ENCODE measurements at regions not wholly inside any gene's neighbourhood (a gene's known extent, or its start where the extent isn't known, plus 50 kb on each side); places are given as distances from the start of the nearest gene placed in this dataset.

DNA sequence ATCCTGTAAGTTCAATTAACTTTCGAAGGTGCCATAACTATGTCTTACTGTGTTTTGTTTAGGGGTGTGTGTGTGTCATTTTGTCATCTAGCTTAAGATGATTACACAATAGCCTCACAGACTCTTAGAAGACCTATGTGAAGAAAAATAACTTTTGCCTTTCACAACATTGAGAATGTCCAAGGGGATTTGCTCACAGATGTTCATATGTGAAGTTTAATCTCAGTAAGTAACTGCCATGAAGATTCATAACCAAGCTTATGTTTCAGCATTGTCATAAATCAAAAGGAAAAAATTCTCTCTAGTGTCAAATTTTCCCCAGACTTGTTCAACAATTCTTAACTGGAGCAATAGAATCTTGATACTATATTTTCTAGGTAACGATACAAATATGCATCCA lies 226.1 kb upstream of the PRKD1 start:
- H3K9me3 ChIP-seq (ENCODE audit: control insufficient read depth, insufficient read depth, low read depth, low read length) = no peaks in the 10 kb centered on the region
- no peak for DNase-seq (ENCODE audit: low read depth in 2 of 2)
- no peak overlapping the region for H3K27ac ChIP-seq (ENCODE audit: insufficient read depth, low read length)

DNA sequence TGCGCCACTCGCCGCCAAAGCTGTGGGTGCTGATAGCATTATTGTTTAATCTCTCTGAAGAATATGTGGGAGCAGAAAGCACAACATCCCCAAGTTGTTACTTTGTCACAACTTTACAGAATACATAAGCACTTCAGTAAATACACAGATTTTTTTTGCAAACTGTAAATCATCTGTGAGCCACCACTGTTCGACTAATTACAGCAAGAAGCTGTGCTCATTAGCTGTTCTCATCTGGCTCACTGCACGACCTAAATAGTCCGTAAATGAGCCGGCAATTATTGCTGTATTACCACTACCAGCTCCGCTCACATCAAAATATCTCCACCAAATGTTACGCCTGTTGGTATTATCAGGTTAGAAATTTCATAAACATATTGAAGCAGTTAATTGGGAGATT lies 228.9 kb upstream of the PRKD1 start:
- Histone ChIP-seq H3K4me1 (ENCODE audit: control insufficient read depth, extremely low read depth, insufficient read depth, low read length) (no peaks in the 10 kb centered on the region), H3K9me3 (ENCODE audit: control insufficient read depth, insufficient read depth, low read depth, low read length) (no peaks in the 10 kb centered on the region), H2AFZ (ENCODE audit: low read length) (no peak overlapping the region), H3K4me3 (replicated peaks in 1 of 4; ENCODE audit: control extremely low read depth in 1 of 4, insufficient read depth in 1 of 4, low read depth in 3 of 4, low read length in 4 of 4) (no peak overlapping the region), H3K27ac (ENCODE audit: insufficient read depth, low read length) (no peak overlapping the region), H3K4me2 (ENCODE audit: extremely low read depth, insufficient read depth, low read length) (no peak overlapping the region), H3K79me2 (ENCODE audit: control insufficient read depth, insufficient read depth, low read length) (no peaks in the 10 kb centered on the region), H3K9ac (ENCODE audit: insufficient read depth, low read length) (no peak overlapping the region), H3K36me3 (ENCODE audit: control insufficient read depth, insufficient read depth, low read length) (no peaks in the 10 kb centered on the region), H3K27me3 (ENCODE audit: control insufficient read depth, insufficient read depth, low read length) (no peaks in the 10 kb centered on the region), H4K20me1 (ENCODE audit: control insufficient read depth, extremely low read depth, insufficient read depth, low read length) (no peaks in the 10 kb centered on the region)
- TF ChIP-seq, protein P1, sequence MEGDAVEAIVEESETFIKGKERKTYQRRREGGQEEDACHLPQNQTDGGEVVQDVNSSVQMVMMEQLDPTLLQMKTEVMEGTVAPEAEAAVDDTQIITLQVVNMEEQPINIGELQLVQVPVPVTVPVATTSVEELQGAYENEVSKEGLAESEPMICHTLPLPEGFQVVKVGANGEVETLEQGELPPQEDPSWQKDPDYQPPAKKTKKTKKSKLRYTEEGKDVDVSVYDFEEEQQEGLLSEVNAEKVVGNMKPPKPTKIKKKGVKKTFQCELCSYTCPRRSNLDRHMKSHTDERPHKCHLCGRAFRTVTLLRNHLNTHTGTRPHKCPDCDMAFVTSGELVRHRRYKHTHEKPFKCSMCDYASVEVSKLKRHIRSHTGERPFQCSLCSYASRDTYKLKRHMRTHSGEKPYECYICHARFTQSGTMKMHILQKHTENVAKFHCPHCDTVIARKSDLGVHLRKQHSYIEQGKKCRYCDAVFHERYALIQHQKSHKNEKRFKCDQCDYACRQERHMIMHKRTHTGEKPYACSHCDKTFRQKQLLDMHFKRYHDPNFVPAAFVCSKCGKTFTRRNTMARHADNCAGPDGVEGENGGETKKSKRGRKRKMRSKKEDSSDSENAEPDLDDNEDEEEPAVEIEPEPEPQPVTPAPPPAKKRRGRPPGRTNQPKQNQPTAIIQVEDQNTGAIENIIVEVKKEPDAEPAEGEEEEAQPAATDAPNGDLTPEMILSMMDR (conservative IDR thresholded peaks at IDR 0.05 in 1 of 2, IDR thresholded peaks at IDR 0.05 in 1 of 2; ENCODE audit: low read depth in 1 of 2, low read length in 2 of 2) = no peak
- no peak for TF ChIP-seq EZH2 (IDR thresholded peaks at IDR 0.05; ENCODE audit: low read length, missing control alignments)
- DNase-seq (ENCODE audit: low read depth in 2 of 2) = no peak

More for the DNA sequence above, 226.1 kb upstream of the PRKD1 start:
- no peak for TF ChIP-seq EZH2 (IDR thresholded peaks at IDR 0.05; ENCODE audit: low read length, missing control alignments)
- TF ChIP-seq, protein P1 (conservative IDR thresholded peaks at IDR 0.05 in 1 of 2, IDR thresholded peaks at IDR 0.05 in 1 of 2; ENCODE audit: low read depth in 1 of 2, low read length in 2 of 2) = no peak
- H3K79me2 ChIP-seq (ENCODE audit: control insufficient read depth, insufficient read depth, low read length) = no peaks in the 10 kb centered on the region
- H3K4me3 ChIP-seq (replicated peaks in 1 of 4; ENCODE audit: control extremely low read depth in 1 of 4, insufficient read depth in 1 of 4, low read depth in 3 of 4, low read length in 4 of 4) = no peak overlapping the region
- H4K20me1 ChIP-seq (ENCODE audit: control insufficient read depth, extremely low read depth, insufficient read depth, low read length) = no peaks in the 10 kb centered on the region
- H3K36me3 ChIP-seq (ENCODE audit: control insufficient read depth, insufficient read depth, low read length) = no peaks in the 10 kb centered on the region
- H3K9ac ChIP-seq (ENCODE audit: insufficient read depth, low read length) = no peak overlapping the region
- H3K4me2 ChIP-seq (ENCODE audit: extremely low read depth, insufficient read depth, low read length) = no peak overlapping the region
- no peak overlapping the region for H2AFZ ChIP-seq (ENCODE audit: low read length)
- H3K27me3 ChIP-seq (ENCODE audit: control insufficient read depth, insufficient read depth, low read length) = no peaks in the 10 kb centered on the region
- no peaks in the 10 kb centered on the region for H3K4me1 ChIP-seq (ENCODE audit: control insufficient read depth, extremely low read depth, insufficient read depth, low read length)

DNA sequence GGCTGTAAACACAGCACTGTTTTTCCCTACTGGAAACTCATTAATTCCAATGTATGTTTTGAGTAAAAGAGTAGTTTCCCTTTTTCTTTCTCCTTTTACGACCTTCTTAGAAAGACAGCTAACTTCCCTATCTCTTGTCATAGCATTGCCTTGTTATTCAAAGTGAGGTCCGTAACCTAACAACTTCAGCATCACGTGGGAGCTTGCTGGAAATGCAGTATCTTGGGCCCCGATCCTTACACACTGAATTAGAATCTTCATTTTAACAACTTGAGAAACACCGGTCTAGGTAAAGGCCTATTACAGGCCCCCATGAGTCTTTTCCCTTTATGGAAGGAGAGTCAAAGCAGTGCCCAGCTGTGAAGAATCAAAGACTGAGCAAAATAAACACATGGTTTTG lies 230.7 kb upstream of the PRKD1 start:
- Histone ChIP-seq H3K4me1 (ENCODE audit: control insufficient read depth, extremely low read depth, insufficient read depth, low read length) (no peaks in the 10 kb centered on the region), H3K4me2 (ENCODE audit: extremely low read depth, insufficient read depth, low read length) (no peak overlapping the region), H3K36me3 (ENCODE audit: control insufficient read depth, insufficient read depth, low read length) (no peaks in the 10 kb centered on the region), H3K9ac (ENCODE audit: insufficient read depth, low read length) (no peak overlapping the region), H3K27me3 (ENCODE audit: control insufficient read depth, insufficient read depth, low read length) (no peaks in the 10 kb centered on the region), H3K9me3 (ENCODE audit: control insufficient read depth, insufficient read depth, low read depth, low read length) (no peaks in the 10 kb centered on the region), H3K27ac (ENCODE audit: insufficient read depth, low read length) (no peak overlapping the region), H4K20me1 (ENCODE audit: control insufficient read depth, extremely low read depth, insufficient read depth, low read length) (no peaks in the 10 kb centered on the region), H2AFZ (ENCODE audit: low read length) (peak overlapping the region; percentile 32), H3K79me2 (ENCODE audit: control insufficient read depth, insufficient read depth, low read length) (no peaks in the 10 kb centered on the region), H3K4me3 (replicated peaks in 1 of 4; ENCODE audit: control extremely low read depth in 1 of 4, insufficient read depth in 1 of 4, low read depth in 3 of 4, low read length in 4 of 4) (no peak overlapping the region)
- TF ChIP-seq, protein P1 (conservative IDR thresholded peaks at IDR 0.05 in 1 of 2, IDR thresholded peaks at IDR 0.05 in 1 of 2; ENCODE audit: low read depth in 1 of 2, low read length in 2 of 2) = no peak
- no peak for TF ChIP-seq EZH2 (IDR thresholded peaks at IDR 0.05; ENCODE audit: low read length, missing control alignments)
- no peak for DNase-seq (ENCODE audit: low read depth in 2 of 2)
